Skeletal muscle satellite cell (primary cell): ENCODE measurements at regions not wholly inside any gene's neighbourhood (a gene's known extent, or its start where the extent isn't known, plus 50 kb on each side); places are given as distances from the start of the nearest gene placed in this dataset.

Experiments used
- H3K27me3 ChIP-seq: 2 replicates; pipeline ENCODE4 v1.7.0; 2013; ENCODE audit warnings: low read length; ENCODE audit not compliant: control insufficient read depth, insufficient read depth
- H3K36me3 ChIP-seq: 2 replicates; pipeline ENCODE4 v1.7.0; 2013; ENCODE audit warnings: mild to moderate bottlenecking, control low read depth, low read length; ENCODE audit not compliant: insufficient read depth
- H3K4me1 ChIP-seq: 2 replicates; pipeline ENCODE4 v1.7.0; 2013; ENCODE audit warnings: low read length; ENCODE audit not compliant: control insufficient read depth, insufficient read depth
- H3K4me2 ChIP-seq: 2 replicates; pipeline ENCODE4 v1.7.0; 2013; ENCODE audit warnings: mild to moderate bottlenecking, low read length
- H3K4me3 ChIP-seq: 2 replicates; pipeline ENCODE4 v1.7.0; 2013; ENCODE audit warnings: low read length
- H3K9ac ChIP-seq: 2 replicates; pipeline ENCODE4 v1.7.0; 2013; ENCODE audit warnings: mild to moderate bottlenecking, low read depth, low read length, moderate library complexity
- H3K9me3 ChIP-seq: replicated peaks from 2 replicates; pipeline ENCODE4 v1.7.0; 2013; ENCODE audit warnings: mild to moderate bottlenecking, control low read depth, low read length

DNA sequence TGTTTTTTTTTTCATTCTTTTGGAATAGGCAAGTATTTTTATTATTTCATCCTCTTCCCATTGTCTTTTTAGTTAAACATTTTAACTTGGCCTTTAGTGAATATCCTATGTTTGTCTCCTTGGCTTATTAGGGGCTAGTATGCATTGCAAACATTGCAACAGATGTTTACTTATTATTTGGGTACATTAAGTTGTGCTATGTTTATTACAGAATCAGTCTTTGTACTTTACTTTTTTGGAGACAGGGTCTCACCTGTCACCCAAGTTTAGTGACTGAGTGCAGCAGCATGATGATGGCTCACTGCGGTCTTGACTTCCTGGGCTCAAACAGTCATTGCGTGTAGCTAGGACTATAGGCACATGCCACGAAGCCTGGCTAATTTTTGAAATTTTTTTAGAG lies 51.1 kb upstream of the NUDT6 start:
- no peaks in the 10 kb centered on the region for H3K9me3 ChIP-seq
- H3K4me1 ChIP-seq, result peaks cover 4% of the 10 kb centered on the region
- H3K4me2 ChIP-seq, result no peak overlapping the region
- no peak overlapping the region for H3K4me3 ChIP-seq
- no peaks in the 10 kb centered on the region for H3K27me3 ChIP-seq
- no peak overlapping the region for H3K9ac ChIP-seq
- H3K36me3 ChIP-seq, result peaks cover 15% of the 10 kb centered on the region

DNA sequence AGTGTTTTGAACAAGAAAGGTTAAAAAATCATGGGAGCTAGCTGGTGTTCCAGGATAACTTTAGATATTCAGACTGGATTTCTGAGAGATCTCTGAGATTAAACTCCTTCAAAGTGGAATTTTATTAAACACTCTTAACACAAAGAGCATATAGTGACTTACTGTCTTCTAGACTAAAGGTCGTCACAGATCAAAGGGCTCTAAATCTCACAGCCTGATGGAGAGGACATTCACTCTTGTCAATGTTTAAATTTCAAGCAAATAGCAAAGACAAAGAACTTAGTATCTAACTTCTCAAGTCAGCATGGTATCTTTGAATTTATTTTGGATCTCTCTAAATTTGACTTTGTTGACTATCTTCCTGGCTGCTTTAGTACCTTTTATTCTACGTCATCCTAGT lies 53.7 kb upstream of the NUDT6 start:
- H3K9me3 ChIP-seq, result no peaks in the 10 kb centered on the region
- H3K27me3 ChIP-seq, result no peaks in the 10 kb centered on the region
- no peaks in the 10 kb centered on the region for H3K4me1 ChIP-seq
- H3K4me2 ChIP-seq, result no peak overlapping the region
- peaks cover 19% of the 10 kb centered on the region for H3K36me3 ChIP-seq
- no peak overlapping the region for H3K9ac ChIP-seq
- H3K4me3 ChIP-seq, result no peak overlapping the region

DNA sequence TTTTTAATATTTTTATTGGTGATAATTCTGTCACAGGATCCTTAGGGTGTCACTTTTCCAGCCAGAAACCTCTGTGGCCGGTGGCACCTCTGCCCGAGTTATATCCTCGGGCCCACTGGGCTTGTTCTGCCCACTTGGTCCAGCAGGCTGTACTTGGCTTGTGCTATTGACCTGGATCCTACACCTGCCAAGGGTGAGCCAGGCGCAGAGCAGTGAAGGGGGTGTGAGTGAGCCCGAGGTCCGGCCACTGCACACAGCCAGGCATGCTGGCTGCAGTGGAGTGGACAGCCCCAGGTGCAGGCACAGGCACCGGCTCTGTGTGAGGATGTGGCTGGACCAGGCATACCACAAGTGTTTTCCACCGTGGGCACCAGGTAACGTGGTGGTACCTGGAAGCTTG lies 54.7 kb upstream of the NUDT6 start:
- no peaks in the 10 kb centered on the region for H3K9me3 ChIP-seq
- no peaks in the 10 kb centered on the region for H3K27me3 ChIP-seq
- H3K4me3 ChIP-seq, result no peak overlapping the region
- H3K4me2 ChIP-seq, result no peak overlapping the region
- H3K9ac ChIP-seq, result no peak overlapping the region
- no peaks in the 10 kb centered on the region for H3K4me1 ChIP-seq
- peaks cover 20% of the 10 kb centered on the region for H3K36me3 ChIP-seq

DNA sequence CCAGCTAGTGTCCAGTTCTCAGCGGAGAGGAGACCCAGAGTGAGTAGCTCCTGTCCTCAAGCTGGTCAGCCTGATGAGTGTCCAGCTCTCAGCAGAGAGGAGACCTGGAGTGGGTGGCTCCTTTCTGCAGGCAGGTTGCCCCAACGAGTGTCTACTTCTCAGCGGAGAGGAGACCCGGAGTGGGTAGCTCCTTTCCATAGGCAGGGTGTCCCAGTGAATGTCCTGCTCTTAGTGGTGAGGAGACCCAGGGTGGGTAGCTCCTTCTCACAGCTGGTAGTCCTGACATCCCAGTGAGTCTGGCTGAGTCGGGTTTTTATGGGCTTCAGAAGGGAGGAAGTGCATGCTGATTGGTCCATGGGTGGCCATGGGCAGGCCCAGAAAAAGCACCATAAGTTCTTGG lies 55.7 kb upstream of the NUDT6 start:
- peaks cover 20% of the 10 kb centered on the region for H3K36me3 ChIP-seq
- H3K9ac ChIP-seq, result no peak overlapping the region
- no peak overlapping the region for H3K4me3 ChIP-seq
- no peaks in the 10 kb centered on the region for H3K9me3 ChIP-seq
- H3K4me2 ChIP-seq, result no peak overlapping the region
- no peaks in the 10 kb centered on the region for H3K4me1 ChIP-seq
- H3K27me3 ChIP-seq, result no peaks in the 10 kb centered on the region

DNA sequence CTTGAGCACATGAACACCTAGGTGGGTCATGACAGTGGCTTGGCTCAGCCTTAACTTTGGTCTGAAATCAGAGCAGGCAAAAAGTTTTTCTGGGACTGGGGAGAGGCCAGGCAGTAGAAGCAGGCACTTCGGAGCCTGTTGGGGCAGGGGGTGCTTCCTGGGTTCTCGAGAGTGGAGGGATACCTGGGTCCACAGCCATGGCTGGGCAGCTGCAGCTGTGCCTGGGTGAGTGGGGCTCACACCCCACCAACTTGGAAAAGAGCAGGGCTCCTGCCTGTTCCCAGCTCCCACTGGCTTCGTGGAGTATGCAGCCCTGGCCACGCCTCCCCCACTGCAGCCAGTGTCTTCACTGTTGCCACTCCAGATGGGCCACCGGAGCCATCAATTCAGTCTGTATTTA lies 56.4 kb upstream of the NUDT6 start:
- H3K27me3 ChIP-seq, result no peaks in the 10 kb centered on the region
- H3K9ac ChIP-seq, result no peak overlapping the region
- H3K4me2 ChIP-seq, result no peak overlapping the region
- H3K36me3 ChIP-seq, result peaks cover 20% of the 10 kb centered on the region
- H3K4me3 ChIP-seq, result no peak overlapping the region
- no peaks in the 10 kb centered on the region for H3K9me3 ChIP-seq
- no peaks in the 10 kb centered on the region for H3K4me1 ChIP-seq

DNA sequence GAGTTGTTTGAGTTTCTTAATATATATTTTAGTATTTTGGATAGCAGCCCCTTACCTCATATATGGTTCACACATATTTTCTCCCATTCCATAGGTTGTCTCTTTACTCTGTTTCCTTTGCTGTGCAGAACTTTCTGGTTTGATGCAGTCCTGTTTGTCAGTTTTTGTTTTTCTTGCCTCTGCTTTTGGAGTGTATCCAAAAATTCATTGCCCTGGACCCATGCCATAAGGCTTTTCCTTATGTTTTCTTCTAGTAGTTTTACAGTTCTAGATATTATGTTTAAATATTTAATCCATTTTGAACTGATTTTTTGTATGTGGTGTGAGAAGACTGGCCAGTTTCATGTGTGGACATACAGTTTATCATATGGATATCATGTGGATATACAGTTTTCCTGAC lies 58.5 kb upstream of the NUDT6 start:
- Histone ChIP-seq H3K27me3 (no peaks in the 10 kb centered on the region), H3K9me3 (no peaks in the 10 kb centered on the region), H3K9ac (no peak overlapping the region), H3K4me2 (no peak overlapping the region), H3K36me3 (peaks cover 14% of the 10 kb centered on the region), H3K4me3 (no peak overlapping the region), H3K4me1 (no peaks in the 10 kb centered on the region)

DNA sequence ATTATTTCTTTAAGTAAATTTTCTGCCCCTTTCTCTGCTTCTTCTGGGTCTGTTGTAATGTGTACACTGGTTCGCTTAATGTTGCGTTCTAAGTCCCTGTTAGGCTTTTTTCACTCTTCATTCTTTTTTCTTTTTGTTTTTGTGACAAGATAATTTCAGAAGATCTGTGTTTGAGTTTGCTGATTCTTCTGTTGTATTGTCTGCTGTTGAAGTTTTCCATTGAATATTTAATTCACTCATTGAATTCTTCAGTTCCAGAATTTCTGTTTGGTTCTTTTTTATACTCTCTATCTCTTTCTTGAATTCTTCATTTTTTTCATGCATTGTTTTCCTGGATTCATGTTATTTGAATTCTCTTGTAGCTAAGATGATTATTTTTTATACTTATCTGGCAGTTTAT lies 66.3 kb upstream of the NUDT6 start:
- Histone ChIP-seq H3K4me1 (no peaks in the 10 kb centered on the region), H3K4me2 (no peak overlapping the region), H3K36me3 (no peaks in the 10 kb centered on the region), H3K4me3 (no peak overlapping the region), H3K27me3 (no peaks in the 10 kb centered on the region), H3K9me3 (peaks cover 3% of the 10 kb centered on the region), H3K9ac (no peak overlapping the region)

DNA sequence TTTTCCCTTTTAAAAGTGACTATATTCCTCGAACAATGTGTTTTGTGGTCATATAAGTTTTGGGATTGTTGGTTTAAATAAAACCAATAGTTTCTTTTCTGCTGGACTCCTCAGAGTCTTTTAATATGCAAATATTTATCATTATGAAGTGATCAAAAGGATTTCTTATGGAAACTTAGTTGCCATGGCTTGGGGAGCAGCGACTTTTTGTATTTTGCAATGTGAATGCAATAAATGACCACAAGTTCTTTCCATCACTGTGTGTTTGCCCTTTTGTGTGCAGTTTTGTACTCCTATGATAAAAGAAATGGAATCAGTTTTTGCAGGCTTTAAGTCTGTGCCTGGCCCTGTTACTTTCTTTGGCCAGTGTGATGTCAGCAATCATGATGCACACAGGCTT lies 68.5 kb upstream of the NUDT6 start:
- Histone ChIP-seq H3K4me2 (no peak overlapping the region), H3K4me1 (no peaks in the 10 kb centered on the region), H3K9ac (no peak overlapping the region), H3K27me3 (no peaks in the 10 kb centered on the region), H3K9me3 (peaks cover 3% of the 10 kb centered on the region), H3K4me3 (no peak overlapping the region), H3K36me3 (no peaks in the 10 kb centered on the region)

DNA sequence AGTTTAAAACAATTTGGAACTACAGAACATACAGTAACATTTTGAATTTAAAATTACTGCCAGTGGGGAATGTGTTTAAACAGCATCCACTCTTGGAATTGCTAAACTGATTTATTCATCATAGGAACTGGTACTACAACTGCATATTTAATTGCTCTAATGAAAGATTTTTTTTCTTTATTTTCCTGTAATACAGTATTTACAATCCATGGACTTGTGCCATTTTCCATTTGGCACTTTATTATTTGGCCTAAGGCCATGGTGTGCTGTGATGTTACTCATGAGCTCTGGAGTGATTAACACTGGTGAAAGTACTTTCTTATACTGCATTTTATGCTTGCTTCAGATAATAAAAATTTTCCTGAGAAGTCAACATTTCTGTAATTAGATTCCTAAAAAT lies 69.7 kb upstream of the NUDT6 start:
- Histone ChIP-seq H3K36me3 (no peaks in the 10 kb centered on the region), H3K9me3 (peaks cover 3% of the 10 kb centered on the region), H3K27me3 (no peaks in the 10 kb centered on the region), H3K4me2 (no peak overlapping the region), H3K4me1 (no peaks in the 10 kb centered on the region), H3K4me3 (no peak overlapping the region), H3K9ac (no peak overlapping the region)

DNA sequence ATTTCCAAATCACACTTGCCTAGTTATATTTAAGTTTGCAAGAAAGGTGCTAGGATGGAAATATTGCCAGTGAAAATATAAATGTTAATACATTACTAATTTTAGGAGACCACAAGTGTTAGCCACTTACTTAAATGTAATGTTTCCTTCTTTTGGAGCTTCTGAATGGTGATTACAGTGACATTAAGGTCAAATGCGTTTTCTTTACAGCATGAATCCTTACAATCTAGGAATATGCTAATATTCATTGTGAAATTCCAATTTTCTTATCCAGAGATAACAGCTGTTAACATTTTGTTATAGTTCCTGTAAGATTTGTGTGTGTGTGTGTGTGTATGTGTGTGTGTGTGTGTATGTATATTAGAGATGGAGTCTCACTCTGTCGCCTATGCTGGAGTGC lies 70.2 kb upstream of the NUDT6 start:
- peaks cover 3% of the 10 kb centered on the region for H3K9me3 ChIP-seq
- no peak overlapping the region for H3K4me3 ChIP-seq
- H3K27me3 ChIP-seq, result no peaks in the 10 kb centered on the region
- H3K4me2 ChIP-seq, result no peak overlapping the region
- no peak overlapping the region for H3K9ac ChIP-seq
- H3K4me1 ChIP-seq, result no peaks in the 10 kb centered on the region
- H3K36me3 ChIP-seq, result no peaks in the 10 kb centered on the region

DNA sequence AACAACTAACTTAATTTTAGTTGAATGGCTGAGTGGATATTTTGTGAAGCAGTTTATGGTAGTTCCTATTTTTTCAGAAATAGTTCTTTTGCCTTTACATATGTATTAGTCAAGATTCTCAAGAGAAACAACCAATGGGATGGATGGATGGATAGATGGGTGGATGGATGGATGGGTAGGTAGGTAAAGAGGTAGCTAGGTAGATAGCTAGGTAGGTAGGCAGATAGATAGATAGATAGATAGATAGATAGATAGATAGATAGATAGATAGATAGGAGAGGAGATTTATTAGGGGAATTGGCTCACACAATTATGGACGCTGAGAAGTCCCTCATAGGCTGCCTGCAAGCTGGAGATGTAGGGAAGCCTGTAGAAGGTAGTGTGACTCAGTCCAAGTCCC lies 74.0 kb upstream of the NUDT6 start:
- no peaks in the 10 kb centered on the region for H3K4me1 ChIP-seq
- H3K27me3 ChIP-seq, result no peaks in the 10 kb centered on the region

DNA sequence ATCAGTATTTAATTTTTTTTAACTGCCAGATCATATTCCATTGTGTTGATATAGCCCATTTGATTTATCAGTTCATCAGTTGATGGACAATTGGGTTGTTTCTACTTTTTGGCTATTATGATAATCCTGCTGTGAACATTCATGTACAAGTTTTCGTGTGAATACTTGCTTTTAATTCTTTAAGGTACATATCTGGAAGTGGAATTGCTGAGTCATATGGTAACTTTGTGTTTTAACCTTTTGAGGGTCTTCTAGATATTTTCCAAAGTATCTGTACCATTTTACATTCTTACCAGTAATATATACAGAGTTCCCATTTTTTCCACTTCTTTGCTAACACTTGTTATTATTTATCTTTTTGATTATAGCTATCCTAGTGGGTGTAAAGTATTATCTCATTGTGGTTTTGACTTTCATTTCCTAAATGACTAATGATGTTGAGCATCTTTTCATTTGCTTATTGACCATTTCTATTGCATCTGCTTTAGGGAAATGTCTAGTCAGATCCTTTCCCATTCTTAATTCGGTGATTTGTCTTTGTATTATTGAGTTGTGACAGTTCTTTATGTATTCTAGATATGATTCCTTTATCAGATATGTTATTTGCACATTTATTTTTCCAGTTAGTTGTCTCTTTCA lies 75.2 kb upstream of the NUDT6 start:
- Histone ChIP-seq H3K9me3 (no peaks in the 10 kb centered on the region), H3K4me2 (no peak overlapping the region), H3K27me3 (no peaks in the 10 kb centered on the region)

More for the DNA sequence above, 74.0 kb upstream of the NUDT6 start:
- Histone ChIP-seq H3K4me3 (no peak overlapping the region), H3K9me3 (no peaks in the 10 kb centered on the region), H3K9ac (no peak overlapping the region), H3K36me3 (no peaks in the 10 kb centered on the region), H3K4me2 (no peak overlapping the region)

More for the DNA sequence above, 75.2 kb upstream of the NUDT6 start:
- Histone ChIP-seq H3K36me3 (no peaks in the 10 kb centered on the region), H3K9ac (no peak overlapping the region), H3K4me3 (no peak overlapping the region), H3K4me1 (no peaks in the 10 kb centered on the region)
